Hepatic stellate cell (primary cell): ENCODE measurements at regions not wholly inside any gene's neighbourhood (a gene's known extent, or its start where the extent isn't known, plus 50 kb on each side); places are given as distances from the start of the nearest gene placed in this dataset.
"Not testable (repeated sequence)": the region's sequence is repeated elsewhere in the genome, so short reads cannot be mapped to it uniquely, and the experiment has no call there.

ENCODE experiments used
- DNase-seq: peaks from one replicate; pipeline ENCODE4 v3.0.0; 2011; ENCODE audit warnings: low spot score

- DNase-seq: no peak
Observed at GRCh38 chr2:192534072-192534471, 339.3 kb upstream of the TMEFF2 start.

GRCh38 chr2:192524642-192525251, 330.0 kb upstream of the TMEFF2 start:
- not testable (repeated sequence) for DNase-seq

GRCh38 chr2:192524214-192524613, 329.5 kb upstream of the TMEFF2 start:
- not testable (repeated sequence) for DNase-seq

GRCh38 chr2:192515937-192516336, 321.2 kb upstream of the TMEFF2 start:
- DNase-seq: no peak

GRCh38 chr2:192513575-192513974, 318.8 kb upstream of the TMEFF2 start:
- DNase-seq: no peak

GRCh38 chr2:192507836-192508450, 313.2 kb upstream of the TMEFF2 start:
- DNase-seq: not testable (repeated sequence)

- no peak for DNase-seq
Observed at GRCh38 chr2:192500550-192501200, 305.9 kb upstream of the TMEFF2 start.

GRCh38 chr2:192499476-192499875, 304.7 kb upstream of the TMEFF2 start:
- DNase-seq: no peak

GRCh38 chr2:192498747-192499146, 304.0 kb upstream of the TMEFF2 start:
- no peak for DNase-seq

GRCh38 chr2:192488158-192488557, 293.4 kb upstream of the TMEFF2 start:
- not testable (repeated sequence) for DNase-seq

- no peak for DNase-seq
Observed at GRCh38 chr2:192487636-192488035, 292.9 kb upstream of the TMEFF2 start.

- no peak for DNase-seq
Observed at GRCh38 chr2:192484903-192485302, 290.2 kb upstream of the TMEFF2 start.

- no peak for DNase-seq
Observed at GRCh38 chr2:192480984-192481383, 286.3 kb upstream of the TMEFF2 start.

GRCh38 chr2:192473331-192473730, 278.6 kb upstream of the TMEFF2 start:
- DNase-seq: no peak

GRCh38 chr2:192471982-192472381, 277.2 kb upstream of the TMEFF2 start:
- DNase-seq: no peak

GRCh38 chr2:192469612-192470011, 274.9 kb upstream of the TMEFF2 start:
- no peak for DNase-seq

- DNase-seq: no peak
Observed at GRCh38 chr2:192467953-192468660, 273.4 kb upstream of the TMEFF2 start.

GRCh38 chr2:192465141-192465540, 270.4 kb upstream of the TMEFF2 start:
- no peak for DNase-seq

- no peak for DNase-seq
Observed at GRCh38 chr2:192459422-192459821, 264.7 kb upstream of the TMEFF2 start.

GRCh38 chr2:192448881-192449280, 254.1 kb upstream of the TMEFF2 start:
- DNase-seq: no peak

GRCh38 chr2:192444286-192444838, 249.6 kb upstream of the TMEFF2 start:
- DNase-seq: no peak

- DNase-seq: no peak
Observed at GRCh38 chr2:192443831-192444230, 249.1 kb upstream of the TMEFF2 start.

- no peak for DNase-seq
Observed at GRCh38 chr2:192438239-192438638, 243.5 kb upstream of the TMEFF2 start.
